ENCODE measurements at regions not wholly inside any gene's neighbourhood (a gene's known extent, or its start where the extent isn't known, plus 50 kb on each side); places are given as distances from the start of the nearest gene placed in this dataset.

DNA sequence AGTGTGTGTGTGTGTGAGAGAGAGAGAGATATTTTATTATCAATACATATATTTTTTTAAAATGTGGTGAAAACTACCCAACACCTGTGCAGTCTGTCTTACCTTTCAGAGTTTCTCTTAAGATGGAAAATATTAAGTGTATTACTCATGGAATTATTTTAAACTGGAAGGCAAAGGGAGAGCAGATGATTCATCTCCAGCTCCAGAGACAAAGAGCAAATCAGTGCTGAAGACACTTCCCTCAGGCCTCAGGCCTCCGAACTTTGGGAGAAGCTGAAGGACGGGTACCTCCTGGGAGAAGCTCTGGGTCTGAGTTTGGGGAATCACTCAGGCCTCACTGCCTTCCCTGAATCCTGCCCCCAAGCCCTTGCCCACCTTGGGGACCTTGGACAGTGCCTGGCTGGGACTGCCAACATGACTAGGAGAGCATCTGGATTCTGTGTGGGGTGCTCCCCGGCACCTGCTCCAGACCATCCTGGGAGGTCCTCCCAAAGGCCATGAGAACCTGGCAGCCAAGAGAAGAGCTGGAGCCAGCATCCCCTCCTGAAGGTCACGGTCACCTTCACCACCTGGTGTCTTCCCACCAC, 170.4 kb upstream of the UBL3 start:
- TF ChIP-seq HDAC2 (IDR thresholded peaks at IDR 0.05; ENCODE audit: borderline replicate concordance in 1 of 2, low read depth in 2 of 2, low read length in 2 of 2) (no peak), CREB1 (IDR thresholded peaks at IDR 0.05) (no peak), KDM1A (IDR thresholded peaks at IDR 0.05; ENCODE audit: borderline replicate concordance, low read length) (no peak), RNF2 (IDR thresholded peaks at IDR 0.05; ENCODE audit: borderline replicate concordance, low read depth, low read length, missing control alignments, poor library complexity, severe bottlenecking) (no peak), POLR2AphosphoS5 (IDR thresholded peaks at IDR 0.05; ENCODE audit: low read depth, low read length) (no peak), TAF1 (IDR thresholded peaks at IDR 0.05; ENCODE audit: low read depth, low read length) (no peak), POLR2A (IDR thresholded peaks at IDR 0.05; ENCODE audit: control extremely low read depth in 1 of 2, low read depth in 2 of 2, low read length in 2 of 2) (no peak), GABPA (IDR thresholded peaks at IDR 0.05; ENCODE audit: borderline replicate concordance, insufficient read depth, low read length) (no peak), GTF2F1 (IDR thresholded peaks at IDR 0.05; ENCODE audit: borderline replicate concordance, low read depth, low read length) (no peak), RAD21 (IDR thresholded peaks at IDR 0.05 in 1 of 2, conservative IDR thresholded peaks at IDR 0.05 in 1 of 2; ENCODE audit: low read depth in 2 of 2, low read length in 2 of 2) (no peak)
- TF ChIP-seq, protein P1, sequence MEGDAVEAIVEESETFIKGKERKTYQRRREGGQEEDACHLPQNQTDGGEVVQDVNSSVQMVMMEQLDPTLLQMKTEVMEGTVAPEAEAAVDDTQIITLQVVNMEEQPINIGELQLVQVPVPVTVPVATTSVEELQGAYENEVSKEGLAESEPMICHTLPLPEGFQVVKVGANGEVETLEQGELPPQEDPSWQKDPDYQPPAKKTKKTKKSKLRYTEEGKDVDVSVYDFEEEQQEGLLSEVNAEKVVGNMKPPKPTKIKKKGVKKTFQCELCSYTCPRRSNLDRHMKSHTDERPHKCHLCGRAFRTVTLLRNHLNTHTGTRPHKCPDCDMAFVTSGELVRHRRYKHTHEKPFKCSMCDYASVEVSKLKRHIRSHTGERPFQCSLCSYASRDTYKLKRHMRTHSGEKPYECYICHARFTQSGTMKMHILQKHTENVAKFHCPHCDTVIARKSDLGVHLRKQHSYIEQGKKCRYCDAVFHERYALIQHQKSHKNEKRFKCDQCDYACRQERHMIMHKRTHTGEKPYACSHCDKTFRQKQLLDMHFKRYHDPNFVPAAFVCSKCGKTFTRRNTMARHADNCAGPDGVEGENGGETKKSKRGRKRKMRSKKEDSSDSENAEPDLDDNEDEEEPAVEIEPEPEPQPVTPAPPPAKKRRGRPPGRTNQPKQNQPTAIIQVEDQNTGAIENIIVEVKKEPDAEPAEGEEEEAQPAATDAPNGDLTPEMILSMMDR (IDR thresholded peaks at IDR 0.05; ENCODE audit: control extremely low read depth in 1 of 3, insufficient read depth in 1 of 3, low read depth in 1 of 3, low read length in 3 of 3) = no peak
